PC-3 (cell line): ENCODE measurements at regions not wholly inside any gene's neighbourhood (a gene's known extent, or its start where the extent isn't known, plus 50 kb on each side); places are given as distances from the start of the nearest gene placed in this dataset.

Experiments used
- ATAC-seq: fragments of 200-7000 bp; cut with Tn5 transposase; 2 replicates; pipeline ENCODE4 v1.9.1; 2020; ENCODE audit warnings: mild to moderate bottlenecking, moderate library complexity
- BruUV-seq: library from RNA; stranded (reverse); fragments of 400-500 nt; replicated peaks from 2 replicates; lab custom pipeline; 2021; lab: Mats Ljungman, UMichigan
- CTCF ChIA-PET: fragments of 300-600 bp; sonication (Branson Sonifier 250); formaldehyde crosslinking; loops from one replicate; lab custom pipeline; 2022; ENCODE audit warnings: antibody characterized with exemption; lab: Charles Lee
- POLR2A ChIA-PET: fragments of 300-600 bp; sonication (Branson Sonifier 250); formaldehyde crosslinking; loops from one replicate; lab custom pipeline; 2022; ENCODE audit warnings: antibody characterized with exemption; ENCODE audit not compliant: unreplicated experiment; lab: Charles Lee
- DNase-seq: peaks from one replicate; pipeline ENCODE4 v3.0.0-alpha.2; 2015
- H2AFZ ChIP-seq: fragments of 300-600 bp; sonication (generic); 2 replicates; pipeline ENCODE4 v1.6.0; 2016; ENCODE audit warnings: antibody characterized with exemption, low read length
- H3F3A ChIP-seq: fragments of 300-600 bp; sonication (generic); one replicate; pipeline ENCODE4 v1.6.0; 2017; ENCODE audit warnings: antibody characterized with exemption, low read length, control low read depth, mild to moderate bottlenecking; ENCODE audit not compliant: unreplicated experiment
- H3K27ac ChIP-seq: fragments of 300-600 bp; sonication (generic); 2 replicates; pipeline ENCODE4 v1.5.1; 2016; ENCODE audit warnings: mild to moderate bottlenecking, low read length
- H3K27me3 ChIP-seq: fragments of 300-600 bp; sonication (generic); 2 replicates; pipeline ENCODE4 v1.6.1; 2016; ENCODE audit warnings: low read length, mixed read lengths
- H3K36me3 ChIP-seq: fragments of 300-600 bp; sonication (generic); 2 replicates; pipeline ENCODE4 v1.6.1; 2016; ENCODE audit warnings: low read depth, mixed run types, low read length, mixed read lengths
- H3K4me1 ChIP-seq: fragments of 300-600 bp; sonication (generic); 2 replicates; pipeline ENCODE4 v1.5.1; 2016; ENCODE audit warnings: low read length; ENCODE audit not compliant: insufficient read depth
- H3K4me2 ChIP-seq: fragments of 300-600 bp; sonication (generic); 2 replicates; pipeline ENCODE4 v1.6.0; 2016; ENCODE audit warnings: low read length
- H3K4me3 ChIP-seq: fragments of 300-600 bp; sonication (generic); 2 replicates; pipeline ENCODE4 v1.5.1; 2016; ENCODE audit warnings: mild to moderate bottlenecking, low read length, mixed read lengths
- H3K79me2 ChIP-seq: fragments of 300-600 bp; sonication (generic); 2 replicates; pipeline ENCODE4 v1.6.1; 2017; ENCODE audit warnings: low read length, mixed read lengths
- H3K9ac ChIP-seq: fragments of 300-600 bp; sonication (generic); 2 replicates; pipeline ENCODE4 v1.6.0; 2016; ENCODE audit warnings: mild to moderate bottlenecking, low read length
- H3K9me2 ChIP-seq: fragments of 300-600 bp; sonication (generic); replicated peaks from 2 replicates; pipeline ENCODE4 v1.6.1; 2016; ENCODE audit warnings: mixed run types, low read length, mixed read lengths
- H3K9me3 ChIP-seq: fragments of 300-600 bp; sonication (generic); 2 replicates; pipeline ENCODE4 v1.6.1; 2016; ENCODE audit warnings: low read length, mixed read lengths
- H4K20me1 ChIP-seq: fragments of 300-600 bp; sonication (generic); 2 replicates; pipeline ENCODE4 v1.6.1; 2016; ENCODE audit warnings: low read length, mixed read lengths
- CTCF ChIP-seq: fragments of 300-600 bp; sonication (generic); conservative IDR thresholded peaks from 2 replicates; pipeline ENCODE4 v1.5.1; 2017; ENCODE audit warnings: antibody characterized with exemption, low read depth, mild to moderate bottlenecking, low read length
- EZH2 ChIP-seq: fragments of 300-600 bp; sonication (generic); IDR thresholded peaks from one replicate; pipeline ENCODE4 v1.6.1; 2017; ENCODE audit warnings: antibody characterized with exemption, mild to moderate bottlenecking, low read length; ENCODE audit not compliant: unreplicated experiment
- EZH2phosphoT487 ChIP-seq: fragments of 300-600 bp; sonication (generic); IDR thresholded peaks from 2 replicates; pipeline ENCODE4 v1.6.1; 2018; ENCODE audit warnings: mild to moderate bottlenecking, antibody characterized with exemption, low read length, borderline replicate concordance
- intact Hi-C: fragments of 100-400 bp; cut with micrococcal nuclease; formaldehyde crosslinking; loops from 2 replicates; pipeline ENCODE4 v1.9.0; 2023

DNA sequence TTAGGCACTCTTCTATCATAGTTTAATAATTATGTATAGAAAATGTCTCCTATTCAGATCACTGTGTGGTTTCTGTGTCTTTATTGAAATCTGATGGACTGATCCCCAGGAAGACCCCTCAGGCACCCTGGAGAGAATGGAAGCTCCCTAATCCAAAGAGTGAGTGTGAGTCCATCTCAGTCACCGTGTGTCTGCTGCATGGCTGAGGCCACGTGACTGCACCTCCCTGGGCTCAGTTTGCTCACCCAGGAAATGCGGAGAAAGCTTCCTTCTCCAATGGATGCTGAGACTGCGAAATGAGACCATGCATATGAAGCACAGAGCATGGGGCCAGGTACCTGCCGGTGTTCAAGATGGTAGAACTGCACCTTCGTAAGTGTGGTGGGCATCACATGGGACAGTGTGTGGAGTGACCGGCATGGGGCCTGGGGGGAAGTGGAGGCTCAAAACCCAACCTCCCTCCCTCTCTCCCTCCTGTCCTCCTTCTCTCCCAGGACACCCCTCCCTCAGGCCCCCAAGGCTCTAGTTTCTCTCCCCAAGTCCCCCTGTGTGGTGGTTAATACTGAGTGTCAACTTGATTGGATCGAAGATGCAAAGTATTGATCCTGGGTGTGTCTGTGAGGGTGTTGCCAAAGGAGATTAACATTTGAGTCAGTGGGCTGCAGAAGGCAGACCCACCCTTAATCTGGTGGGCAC is 557.5 kb downstream of the PTPRU start:
- TF ChIP-seq EZH2 (no peak), EZH2phosphoT487 (no peak), CTCF (no peak)
- Histone ChIP-seq H3F3A (no peaks in the 10 kb centered on the region), H3K9me2 (no peaks in the 10 kb centered on the region), H3K4me2 (no peak overlapping the region), H3K4me1 (peaks cover 13% of the 10 kb centered on the region), H2AFZ (no peak overlapping the region), H3K36me3 (no peaks in the 10 kb centered on the region), H3K4me3 (no peak overlapping the region), H3K27ac (no peak overlapping the region), H3K9me3 (no peaks in the 10 kb centered on the region), H3K79me2 (no peaks in the 10 kb centered on the region), H4K20me1 (no peaks in the 10 kb centered on the region), H3K9ac (no peak overlapping the region), H3K27me3 (no peaks in the 10 kb centered on the region)
- no peak for ATAC-seq
- no TSS peak for BruUV-seq
- CTCF ChIA-PET = interaction anchor here (0.6 to 1.1 kb wide), 3 partner anchors 30 to 587 kb away, joined by 3 to 4 read pairs (median 3); no protein-coding TSS in a partner anchor
- no peak for DNase-seq
- intact Hi-C loops = loop anchor here (2.0 to 5.0 kb wide), 2 partner anchors 86 to 915 kb away; no protein-coding TSS in a partner anchor
- POLR2A ChIA-PET = no interaction called here

- no TSS peak for BruUV-seq
- ChIA-PET CTCF (interaction anchor here (0.6 to 1.1 kb wide), 4 partner anchors 30 to 587 kb away, joined by 3 to 4 read pairs (median 3); no protein-coding TSS in a partner anchor), POLR2A (no interaction called here)
- no peak overlapping the region for H3K4me3 ChIP-seq
- no peak overlapping the region for H3K9ac ChIP-seq
- TF ChIP-seq EZH2phosphoT487 (no peak), CTCF (peak; percentile 84)
- no peak overlapping the region for H3K4me2 ChIP-seq
- ATAC-seq (peak; percentile 90), DNase-seq (peak; percentile 92)
- no peaks in the 10 kb centered on the region for H4K20me1 ChIP-seq
- no peak overlapping the region for H2AFZ ChIP-seq
- peaks cover 19% of the 10 kb centered on the region for H3K4me1 ChIP-seq
- H3K27ac ChIP-seq = no peak overlapping the region
- H3F3A ChIP-seq = no peaks in the 10 kb centered on the region
- no peaks in the 10 kb centered on the region for H3K79me2 ChIP-seq
- intact Hi-C loops = loop anchor here (2.0 to 5.0 kb wide), 2 partner anchors 86 to 916 kb away; no protein-coding TSS in a partner anchor
- no peaks in the 10 kb centered on the region for H3K36me3 ChIP-seq
- no peaks in the 10 kb centered on the region for H3K9me3 ChIP-seq
- no peaks in the 10 kb centered on the region for H3K9me2 ChIP-seq
- no peaks in the 10 kb centered on the region for H3K27me3 ChIP-seq
These were observed 556.8 kb downstream of the PTPRU start for GRCh38 chr1:29793101-29793546.

- DNase-seq (no peak), ATAC-seq (peak; percentile 12; the same call in 1 of the 2 replicates)
- no peak overlapping the region for H3K4me3 ChIP-seq
- H2AFZ ChIP-seq = no peak overlapping the region
- TF ChIP-seq EZH2 (no peak), CTCF (no peak)
- no peaks in the 10 kb centered on the region for H3K79me2 ChIP-seq
- CTCF ChIA-PET = no interaction called here
- POLR2A ChIA-PET = no interaction called here
- H3K9me2 ChIP-seq = no peaks in the 10 kb centered on the region
- no peaks in the 10 kb centered on the region for H3K27me3 ChIP-seq
- H3K4me1 ChIP-seq = peaks cover 19% of the 10 kb centered on the region
- no peaks in the 10 kb centered on the region for H4K20me1 ChIP-seq
- H3K9ac ChIP-seq = no peak overlapping the region
- peak overlapping the region; percentile 86 for H3K27ac ChIP-seq
- peak overlapping the region; percentile 68; the same call in 1 of the 2 replicates for H3K4me2 ChIP-seq
- no TSS peak for BruUV-seq
- no peaks in the 10 kb centered on the region for H3K36me3 ChIP-seq
- H3K9me3 ChIP-seq = no peaks in the 10 kb centered on the region
- intact Hi-C loops = loop anchor here (5.0 kb wide), 1 partner anchor 83 kb away; no protein-coding TSS in a partner anchor
- H3F3A ChIP-seq = no peaks in the 10 kb centered on the region
These were observed 553.6 kb downstream of the PTPRU start for GRCh38 chr1:29789910-29790247.
